Upper lobe of right lung (tissue), 1 donor: ENCODE measurements at regions not wholly inside any gene's neighbourhood (a gene's known extent, or its start where the extent isn't known, plus 50 kb on each side); places are given as distances from the start of the nearest gene placed in this dataset.

ENCODE experiments used
- ATAC-seq: fragments of 200-7000 bp; cut with Tn5 transposase; one replicate; pipeline ENCODE4 v1.9.1; 2020; ENCODE audit warnings: mild to moderate bottlenecking, moderate library complexity
- DNase-seq: peaks from one replicate; pipeline ENCODE4 v3.0.0-alpha.2; 2020
- H3K27ac ChIP-seq: fragments of 200-600 bp; one replicate; pipeline ENCODE4 v1.8.0; 2022
- H3K27me3 ChIP-seq: fragments of 200-600 bp; one replicate; pipeline ENCODE4 v1.8.0; 2022; ENCODE audit warnings: mild to moderate bottlenecking
- H3K36me3 ChIP-seq: fragments of 200-600 bp; one replicate; pipeline ENCODE4 v1.8.0; 2022
- H3K4me1 ChIP-seq: fragments of 200-600 bp; one replicate; pipeline ENCODE4 v1.8.0; 2022
- H3K4me3 ChIP-seq: fragments of 200-600 bp; one replicate; pipeline ENCODE4 v1.8.0; 2022; ENCODE audit warnings: mild to moderate bottlenecking
- H3K9me3 ChIP-seq: fragments of 200-600 bp; one replicate; pipeline ENCODE4 v1.8.0; 2022
- CTCF ChIP-seq: fragments of 200-600 bp; IDR thresholded peaks from one replicate; pipeline ENCODE4 v1.8.0; 2022; ENCODE audit warnings: antibody characterized with exemption
- intact Hi-C: fragments of 100-400 bp; cut with DNase I; formaldehyde crosslinking; loops from one replicate; pipeline ENCODE4 v1.11.0; 2022
- donor health status: DM: no; HTN: yes; CAD: no; lungs with severe emphysema.

GRCh38 chr14:86364634-86365033, 834.7 kb downstream of the FLRT2 start:
- Histone ChIP-seq H3K9me3 (no peaks in the 10 kb centered on the region), H3K4me1 (no peaks in the 10 kb centered on the region), H3K4me3 (no peak overlapping the region), H3K27ac (no peak overlapping the region), H3K27me3 (no peaks in the 10 kb centered on the region), H3K36me3 (no peaks in the 10 kb centered on the region)
- DNase-seq (no peak), ATAC-seq (peak; percentile 24)
- intact Hi-C loops, result no loop called here
- no peak for TF ChIP-seq CTCF

GRCh38 chr14:86363576-86363975, 833.6 kb downstream of the FLRT2 start:
- peak; percentile 20 for ATAC-seq
- Histone ChIP-seq H3K4me1 (no peaks in the 10 kb centered on the region), H3K27ac (no peak overlapping the region), H3K27me3 (no peaks in the 10 kb centered on the region), H3K36me3 (no peaks in the 10 kb centered on the region), H3K4me3 (no peak overlapping the region), H3K9me3 (no peaks in the 10 kb centered on the region)
- intact Hi-C loops, result no loop called here
- no peak for DNase-seq
- TF ChIP-seq CTCF, result no peak

GRCh38 chr14:86363047-86363446, 833.1 kb downstream of the FLRT2 start:
- intact Hi-C loops, result no loop called here
- Histone ChIP-seq H3K4me1 (no peaks in the 10 kb centered on the region), H3K9me3 (no peaks in the 10 kb centered on the region), H3K27ac (no peak overlapping the region), H3K27me3 (no peaks in the 10 kb centered on the region), H3K4me3 (no peak overlapping the region), H3K36me3 (no peaks in the 10 kb centered on the region)
- TF ChIP-seq CTCF, result no peak
- no peak for ATAC-seq
- DNase-seq, result no peak

GRCh38 chr14:86357876-86358275, 827.9 kb downstream of the FLRT2 start:
- no peaks in the 10 kb centered on the region for H3K9me3 ChIP-seq
- H3K4me3 ChIP-seq, result no peak overlapping the region
- no peak for ATAC-seq
- no peak overlapping the region for H3K27ac ChIP-seq
- H3K27me3 ChIP-seq, result no peaks in the 10 kb centered on the region
- H3K4me1 ChIP-seq, result no peaks in the 10 kb centered on the region
- intact Hi-C loops, result no loop called here
- no peak for TF ChIP-seq CTCF
- H3K36me3 ChIP-seq, result no peaks in the 10 kb centered on the region
- no peak for DNase-seq

- Histone ChIP-seq H3K27me3 (no peaks in the 10 kb centered on the region), H3K9me3 (no peaks in the 10 kb centered on the region)
- intact Hi-C loops, result no loop called here
These were observed 827.2 kb downstream of the FLRT2 start for GRCh38 chr14:86357119-86357518.

More at GRCh38 chr14:86357119-86357518, 827.2 kb downstream of the FLRT2 start:
- H3K4me3 ChIP-seq, result no peak overlapping the region
- ATAC-seq, result no peak
- no peak for DNase-seq
- no peak for TF ChIP-seq CTCF
- no peak overlapping the region for H3K27ac ChIP-seq
- H3K36me3 ChIP-seq, result no peaks in the 10 kb centered on the region
- no peaks in the 10 kb centered on the region for H3K4me1 ChIP-seq
